ENCODE measurements at regions not wholly inside any gene's neighbourhood (a gene's known extent, or its start where the extent isn't known, plus 50 kb on each side); places are given as distances from the start of the nearest gene placed in this dataset.

DNA sequence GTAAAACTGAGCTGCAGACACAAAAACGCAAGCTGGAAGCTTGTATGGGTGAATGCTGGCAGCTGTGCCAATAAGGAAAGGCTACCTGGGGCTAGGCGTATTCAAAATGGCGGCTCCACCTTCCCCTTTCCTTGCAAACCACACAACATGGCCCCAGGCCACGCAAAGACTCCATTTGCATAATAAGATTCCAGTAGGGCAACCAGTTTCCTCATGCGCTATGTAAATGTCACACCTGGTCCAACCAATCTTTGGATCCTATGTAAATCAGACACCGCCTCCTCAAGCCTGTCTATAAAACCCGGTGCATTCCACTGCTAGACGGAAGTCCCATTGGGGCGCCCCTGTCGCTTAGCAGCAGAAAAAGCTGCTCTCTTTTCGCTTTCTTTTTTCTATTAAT is 505.9 kb upstream of the BTBD3 start:
- TF ChIP-seq CTCF (IDR thresholded peaks at IDR 0.05): no peak
- TF ChIP-seq POLR2A (IDR thresholded peaks at IDR 0.05): no peak

Data from Peyer's patch (tissue), 4 donors.